ENCODE measurements at regions not wholly inside any gene's neighbourhood (a gene's known extent, or its start where the extent isn't known, plus 50 kb on each side); places are given as distances from the start of the nearest gene placed in this dataset.
"Not testable (repeated sequence)": the region's sequence is repeated elsewhere in the genome, so short reads cannot be mapped to it uniquely, and the experiment has no call there.

- DNase-seq: no peak
These were observed 110.0 kb downstream of the ENC1 start for GRCh38 chr5:74530326-74531050.

DNA sequence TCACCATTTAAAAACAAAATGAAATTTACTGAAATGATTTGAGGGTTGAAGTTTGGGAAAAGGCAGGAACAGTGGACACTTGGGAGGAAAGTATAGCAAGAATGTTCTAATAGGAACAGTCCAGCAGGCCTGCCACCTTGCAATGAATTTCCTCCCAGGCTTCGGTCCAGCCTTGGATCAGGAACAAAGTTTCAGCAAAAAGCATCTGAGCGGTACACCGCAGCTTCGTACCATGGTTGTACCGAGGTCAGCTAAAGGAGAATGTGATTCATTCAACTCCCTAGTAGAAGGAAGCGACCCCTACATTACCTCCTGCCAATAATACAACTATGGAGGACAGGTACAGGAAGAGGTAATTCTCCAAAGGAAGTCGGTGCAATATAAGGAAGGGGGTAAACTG lies 111.4 kb downstream of the ENC1 start:
- DNase-seq: no peak

- no peak for DNase-seq
These were observed 114.4 kb downstream of the ENC1 start for GRCh38 chr5:74526111-74526510.

DNA sequence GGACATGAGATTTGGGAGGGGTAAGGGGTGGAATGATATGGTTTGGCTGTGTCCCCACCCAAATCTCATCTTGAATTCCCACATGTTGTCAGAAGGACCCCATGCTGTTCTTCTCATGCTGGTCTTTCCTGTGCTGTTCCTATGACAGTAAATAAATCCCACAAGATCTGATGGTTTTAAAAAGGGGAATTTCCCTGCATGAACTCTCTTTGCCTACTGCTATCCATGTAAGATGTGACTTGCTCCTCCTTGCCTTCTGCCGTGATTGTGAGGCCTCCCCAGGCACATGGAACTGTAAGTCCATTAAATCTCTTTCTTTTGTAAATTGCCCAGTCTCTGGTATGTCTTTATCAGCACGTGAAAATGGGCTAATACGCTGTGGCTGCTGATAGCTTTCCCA lies 115.8 kb downstream of the ENC1 start:
- not testable (repeated sequence) for DNase-seq

DNA sequence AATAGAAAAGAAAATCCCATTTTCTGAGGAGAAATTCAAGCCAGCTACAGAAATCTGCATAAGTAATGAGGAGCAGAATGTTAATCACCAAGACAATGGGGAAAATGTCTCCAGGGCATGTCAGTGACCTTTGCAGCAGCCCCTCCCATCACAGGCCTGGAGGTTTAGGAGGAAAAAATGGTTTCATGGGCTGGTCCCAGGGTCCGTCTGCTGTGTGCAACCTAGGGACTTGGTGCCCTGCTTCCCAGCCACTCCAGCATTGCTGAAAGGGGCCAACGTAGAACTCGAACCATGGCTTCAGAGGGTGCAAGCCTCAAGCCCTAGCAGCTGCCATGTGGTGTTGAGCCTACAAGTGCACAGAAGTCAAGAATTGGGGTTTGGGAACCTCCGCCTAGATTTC lies 116.8 kb downstream of the ENC1 start:
- DNase-seq: not testable (repeated sequence)

- not testable (repeated sequence) for DNase-seq
These were observed 117.7 kb downstream of the ENC1 start for GRCh38 chr5:74522838-74523237.

DNA sequence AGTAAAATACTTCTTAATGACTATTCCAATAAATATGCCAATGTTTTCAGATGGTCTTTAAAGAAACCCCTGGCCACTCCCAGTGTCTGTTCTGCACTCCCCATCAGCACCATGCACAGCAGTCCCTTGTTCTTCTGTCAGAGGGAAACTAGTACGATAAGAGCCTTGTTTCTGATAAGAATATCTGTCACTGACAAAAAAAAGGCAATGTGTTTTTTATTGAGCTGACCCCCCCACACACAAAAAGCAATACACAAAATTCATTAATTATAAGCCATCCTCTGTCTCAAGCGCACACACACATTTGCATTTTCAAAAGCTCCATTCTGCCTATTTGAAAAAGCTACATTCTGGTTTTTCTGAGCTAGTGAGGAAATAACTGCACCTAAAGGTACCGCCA lies 119.1 kb downstream of the ENC1 start:
- no peak for DNase-seq

- DNase-seq: no peak
These were observed 120.8 kb downstream of the ENC1 start for GRCh38 chr5:74519679-74520078.

GRCh38 chr5:74519161-74519571 lies 121.4 kb downstream of the ENC1 start:
- no peak for DNase-seq

- DNase-seq: no peak
These were observed 122.8 kb downstream of the ENC1 start for GRCh38 chr5:74517700-74518099.

GRCh38 chr5:74516211-74516636 lies 124.3 kb downstream of the ENC1 start:
- no peak for DNase-seq

- no peak for DNase-seq
These were observed 125.5 kb downstream of the ENC1 start for GRCh38 chr5:74514888-74515551.

DNA sequence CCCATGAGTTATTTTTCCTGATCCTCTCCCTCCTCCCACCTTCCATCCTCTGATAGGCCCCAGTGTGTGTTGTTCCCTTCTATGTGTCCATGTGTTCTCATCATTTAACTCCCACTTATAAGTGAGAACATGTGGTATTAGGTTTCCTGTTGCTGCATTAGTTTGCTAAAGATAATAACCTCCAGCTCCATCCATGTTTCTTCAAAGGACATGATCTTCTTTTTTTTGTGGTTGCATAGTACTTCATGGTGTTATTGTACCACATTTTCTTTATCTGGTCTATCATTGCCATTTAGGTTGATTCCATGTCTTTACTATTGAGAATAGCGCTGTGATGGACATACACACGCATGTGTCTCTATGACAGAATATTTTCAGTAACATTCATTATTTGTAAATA lies 128.8 kb downstream of the ENC1 start:
- DNase-seq: not testable (repeated sequence)

DNA sequence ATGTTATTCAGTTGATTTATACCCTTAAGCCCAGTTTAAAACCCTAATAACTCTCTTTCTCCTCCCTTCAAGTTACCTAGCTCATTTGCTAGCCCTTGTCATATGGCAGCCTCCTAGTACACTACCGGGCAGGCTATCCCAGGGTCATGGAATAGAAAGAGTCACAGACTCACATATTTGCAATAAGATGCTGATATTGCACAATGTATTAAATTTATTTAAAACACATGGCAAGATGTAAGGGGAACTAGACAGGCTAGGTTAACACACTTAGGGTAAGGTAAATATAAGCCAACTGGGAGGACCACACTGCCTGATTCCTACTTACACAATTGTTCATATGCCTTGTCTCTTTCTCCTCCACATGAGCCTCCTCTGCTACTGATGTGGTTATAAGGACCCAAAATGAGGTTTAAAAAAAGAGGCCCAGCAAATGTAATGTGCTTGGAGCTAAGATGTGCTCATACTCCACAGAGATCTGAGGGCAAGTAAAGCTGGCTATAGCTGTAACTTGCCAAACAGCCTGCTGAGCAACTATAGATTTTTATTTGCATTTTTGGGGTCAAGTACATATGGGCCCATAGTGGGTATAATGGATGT lies 130.0 kb downstream of the ENC1 start:
- no peak for DNase-seq

- DNase-seq: no peak
These were observed 133.0 kb downstream of the ENC1 start for GRCh38 chr5:74507370-74508005.

GRCh38 chr5:74506119-74506518 lies 134.4 kb downstream of the ENC1 start:
- no peak for DNase-seq

DNA sequence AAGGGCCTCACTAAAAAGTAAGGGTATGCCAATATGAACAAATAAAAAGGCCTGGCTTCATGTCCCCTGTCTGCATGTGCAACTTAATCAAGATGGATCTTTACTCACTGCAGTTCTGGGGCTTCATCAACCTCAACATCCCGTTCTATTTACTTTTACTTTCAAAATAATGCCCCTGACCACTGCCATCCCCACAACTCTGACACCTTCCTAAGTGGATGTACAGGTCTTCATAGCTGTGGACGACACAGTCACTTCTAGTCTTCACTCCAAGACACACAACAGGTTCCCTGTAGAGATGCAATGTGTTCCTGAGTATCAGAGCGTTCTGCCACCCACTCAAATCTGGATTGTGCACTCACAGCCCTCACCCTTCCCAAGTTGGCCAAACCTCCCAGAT lies 136.1 kb downstream of the ENC1 start:
- DNase-seq: no peak

- DNase-seq: no peak
These were observed 138.0 kb downstream of the ENC1 start for GRCh38 chr5:74502479-74502950.

DNA sequence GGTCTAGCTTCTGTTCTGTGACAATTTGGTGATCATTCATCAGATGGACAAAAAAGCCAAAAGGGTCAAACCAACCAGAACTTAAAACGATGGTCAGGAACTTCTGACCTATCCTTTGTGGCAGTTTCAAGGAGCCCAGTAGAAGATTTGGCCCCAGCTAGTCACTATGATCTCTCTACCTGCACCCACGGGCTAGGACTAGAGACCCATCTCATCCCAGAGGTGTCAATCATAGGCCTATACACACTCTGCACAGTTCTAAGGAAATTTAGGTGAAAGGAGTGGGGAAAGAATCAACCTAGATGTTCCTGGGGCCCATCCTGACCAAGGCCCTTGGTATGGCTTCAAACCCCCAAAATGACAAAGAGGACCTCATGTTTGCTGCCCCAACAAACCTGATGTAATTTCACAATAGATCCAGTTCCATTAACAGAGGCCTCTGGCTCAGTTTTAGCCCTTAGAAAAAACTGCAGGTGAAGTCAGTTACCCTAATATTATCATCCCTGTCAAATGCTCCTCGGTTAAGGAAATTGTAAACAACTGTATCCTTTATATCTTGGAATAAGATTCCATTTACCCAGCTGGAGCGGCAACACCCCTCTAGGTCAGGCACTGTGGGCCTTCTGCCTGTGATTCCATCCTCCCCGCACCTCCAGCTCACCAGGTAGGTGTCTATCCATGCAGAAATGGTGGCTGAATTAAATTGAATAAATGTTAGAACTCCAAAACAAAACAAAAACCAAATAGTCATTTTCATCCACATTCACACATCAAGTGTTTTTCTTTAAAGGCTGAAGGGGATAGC lies 138.7 kb downstream of the ENC1 start:
- no peak for DNase-seq

DNA sequence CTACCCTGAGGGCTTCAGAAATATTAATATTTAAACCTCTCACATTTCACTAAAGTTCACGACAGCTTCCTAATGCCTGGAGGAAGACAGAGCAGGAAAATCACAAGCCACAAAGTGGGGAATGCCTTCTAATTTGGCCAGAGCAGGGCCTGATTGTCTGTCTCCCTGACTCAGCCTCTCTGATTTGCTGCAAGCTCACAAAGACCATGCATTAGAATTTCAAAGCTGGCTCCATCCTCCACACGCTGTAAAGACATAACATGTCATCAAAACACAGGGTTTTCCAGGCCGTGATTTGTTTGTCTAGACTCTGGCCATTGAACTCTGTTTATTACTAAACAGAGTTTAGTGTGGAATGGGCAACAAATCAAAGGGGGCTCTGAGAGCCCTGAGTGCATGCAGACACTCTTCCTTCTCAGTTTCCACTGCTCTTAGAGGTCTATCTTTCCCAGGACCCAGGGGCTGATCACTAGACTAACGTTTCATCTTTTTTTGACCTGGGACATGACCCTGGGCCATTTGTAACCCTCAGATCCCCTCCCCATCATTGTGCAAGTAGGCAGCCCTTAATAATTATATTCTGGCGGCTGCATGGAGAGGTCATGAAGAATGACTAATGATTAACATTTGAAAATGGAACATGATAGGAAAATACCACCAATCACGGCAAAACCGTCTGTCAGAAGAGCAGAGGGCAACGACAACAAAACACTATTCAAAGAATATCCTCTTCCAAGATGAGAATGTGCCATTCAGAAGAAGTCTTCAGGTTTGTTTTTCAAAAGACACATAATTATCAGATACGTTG lies 140.2 kb downstream of the ENC1 start:
- no peak for DNase-seq

- no peak for DNase-seq
These were observed 141.1 kb downstream of the ENC1 start for GRCh38 chr5:74499256-74500050.
